GM18867 (cell line): ENCODE measurements at regions not wholly inside any gene's neighbourhood (a gene's known extent, or its start where the extent isn't known, plus 50 kb on each side); places are given as distances from the start of the nearest gene placed in this dataset.

Experiments used
- ATAC-seq: cut with Tn5 transposase; IDR thresholded peaks from one replicate; pipeline ENCODE4 v1.9.1; 2021; ENCODE audit warnings: mild to moderate bottlenecking, moderate library complexity; ENCODE audit not compliant: unreplicated experiment

GRCh38 chr13:105285526-105285925 is 1249.9 kb downstream of the EFNB2 start:
- ATAC-seq, result no peak

GRCh38 chr13:105282406-105283285 is 1252.8 kb downstream of the EFNB2 start:
- no peak for ATAC-seq

- ATAC-seq, result no peak
Measured at GRCh38 chr13:105278943-105279381, 1256.5 kb downstream of the EFNB2 start.

GRCh38 chr13:105276571-105276970 is 1258.9 kb downstream of the EFNB2 start:
- ATAC-seq, result no peak

GRCh38 chr13:105273665-105274222 is 1261.7 kb downstream of the EFNB2 start:
- ATAC-seq, result no peak

- no peak for ATAC-seq
Measured at GRCh38 chr13:105272660-105273631, 1262.5 kb downstream of the EFNB2 start.

- ATAC-seq, result no peak
Measured at GRCh38 chr13:105266615-105267014, 1268.8 kb downstream of the EFNB2 start.

GRCh38 chr13:105262579-105262978 is 1272.9 kb downstream of the EFNB2 start:
- no peak for ATAC-seq

- no peak for ATAC-seq
Measured at GRCh38 chr13:105259426-105259825, 1276.0 kb downstream of the EFNB2 start.

- no peak for ATAC-seq
Measured at GRCh38 chr13:105255472-105255871, 1280.0 kb downstream of the EFNB2 start.

GRCh38 chr13:105251293-105251692 is 1284.2 kb downstream of the EFNB2 start:
- no peak for ATAC-seq

GRCh38 chr13:105247830-105248229 is 1287.6 kb downstream of the EFNB2 start:
- ATAC-seq, result no peak

- ATAC-seq, result no peak
Measured at GRCh38 chr13:105240371-105240770, 1295.1 kb downstream of the EFNB2 start.

GRCh38 chr13:105232439-105232838 is 1303.0 kb downstream of the EFNB2 start:
- no peak for ATAC-seq

- ATAC-seq, result no peak
Measured at GRCh38 chr13:105232006-105232405, 1303.5 kb downstream of the EFNB2 start.

GRCh38 chr13:105231579-105231978 is 1303.9 kb downstream of the EFNB2 start:
- no peak for ATAC-seq

- ATAC-seq, result no peak
Measured at GRCh38 chr13:105220881-105221280, 1314.6 kb downstream of the EFNB2 start.

- no peak for ATAC-seq
Measured at GRCh38 chr13:105220063-105220462, 1315.4 kb downstream of the EFNB2 start.

- no peak for ATAC-seq
Measured at GRCh38 chr13:105219651-105220050, 1315.8 kb downstream of the EFNB2 start.

GRCh38 chr13:105213512-105213911 is 1322.0 kb downstream of the EFNB2 start:
- ATAC-seq, result no peak
